ENCODE measurements at regions not wholly inside any gene's neighbourhood (a gene's known extent, or its start where the extent isn't known, plus 50 kb on each side); places are given as distances from the start of the nearest gene placed in this dataset.

GRCh38 chr7:126215785-126216184, 1037.0 kb downstream of the GRM8 start:
- no peak for DNase-seq
- no peaks in the 10 kb centered on the region for H3K27me3 ChIP-seq
- H3K27ac ChIP-seq = no peak overlapping the region
- no peak overlapping the region for H3K4me3 ChIP-seq
- no peak for TF ChIP-seq CTCF (IDR thresholded peaks at IDR 0.05)
- H3K4me1 ChIP-seq = no peaks in the 10 kb centered on the region
- H3K36me3 ChIP-seq = no peaks in the 10 kb centered on the region
- peaks cover 0 to 13% of the 10 kb centered on the region in 2 donors for H3K9me3 ChIP-seq
- intact Hi-C loops (cut with DNase I) = no loop called here
- ATAC-seq = no peak

GRCh38 chr7:126213876-126214275, 1038.9 kb downstream of the GRM8 start:
- DNase-seq (no peak), ATAC-seq (no peak)
- no peak overlapping the region for H3K27ac ChIP-seq
- H3K36me3 ChIP-seq = no peaks in the 10 kb centered on the region
- no peak for TF ChIP-seq CTCF (IDR thresholded peaks at IDR 0.05)
- no peaks in the 10 kb centered on the region for H3K27me3 ChIP-seq
- peaks cover 0 to 4% of the 10 kb centered on the region in 2 donors for H3K9me3 ChIP-seq
- H3K4me3 ChIP-seq = no peak overlapping the region
- intact Hi-C loops (cut with DNase I) = no loop called here
- H3K4me1 ChIP-seq = no peaks in the 10 kb centered on the region

GRCh38 chr7:126211875-126212274, 1040.9 kb downstream of the GRM8 start:
- no peak for DNase-seq
- intact Hi-C loops (cut with DNase I) = no loop called here
- H3K9me3 ChIP-seq = no peaks in the 10 kb centered on the region
- no peaks in the 10 kb centered on the region for H3K27me3 ChIP-seq
- H3K27ac ChIP-seq = no peak overlapping the region
- no peak overlapping the region for H3K4me3 ChIP-seq
- no peak for ATAC-seq
- no peak for TF ChIP-seq CTCF (IDR thresholded peaks at IDR 0.05)
- no peaks in the 10 kb centered on the region for H3K36me3 ChIP-seq
- H3K4me1 ChIP-seq = no peaks in the 10 kb centered on the region

GRCh38 chr7:126210707-126211106, 1042.0 kb downstream of the GRM8 start:
- ATAC-seq (no peak), DNase-seq (no peak)
- Histone ChIP-seq H3K27me3 (no peaks in the 10 kb centered on the region), H3K9me3 (no peaks in the 10 kb centered on the region), H3K4me3 (no peak overlapping the region), H3K36me3 (no peaks in the 10 kb centered on the region), H3K27ac (no peak overlapping the region), H3K4me1 (no peaks in the 10 kb centered on the region)
- intact Hi-C loops (cut with DNase I) = no loop called here
- TF ChIP-seq CTCF (IDR thresholded peaks at IDR 0.05) = no peak

GRCh38 chr7:126203185-126203584, 1049.6 kb downstream of the GRM8 start:
- ATAC-seq (no peak), DNase-seq (no peak)
- Histone ChIP-seq H3K27ac (no peak overlapping the region), H3K4me3 (no peak overlapping the region), H3K4me1 (no peaks in the 10 kb centered on the region), H3K36me3 (no peaks in the 10 kb centered on the region), H3K9me3 (no peaks in the 10 kb centered on the region), H3K27me3 (no peaks in the 10 kb centered on the region)
- intact Hi-C loops (cut with DNase I) = no loop called here
- TF ChIP-seq CTCF (IDR thresholded peaks at IDR 0.05) = no peak
